Raji (cell line): ENCODE measurements at regions not wholly inside any gene's neighbourhood (a gene's known extent, or its start where the extent isn't known, plus 50 kb on each side); places are given as distances from the start of the nearest gene placed in this dataset.

ENCODE experiments used
- POLR2A ChIP-seq: IDR thresholded peaks from 2 replicates; pipeline ENCODE4 v1.6.1; 2011; ENCODE audit warnings: low read depth, low read length, control low read depth; ENCODE audit not compliant: insufficient read depth

DNA sequence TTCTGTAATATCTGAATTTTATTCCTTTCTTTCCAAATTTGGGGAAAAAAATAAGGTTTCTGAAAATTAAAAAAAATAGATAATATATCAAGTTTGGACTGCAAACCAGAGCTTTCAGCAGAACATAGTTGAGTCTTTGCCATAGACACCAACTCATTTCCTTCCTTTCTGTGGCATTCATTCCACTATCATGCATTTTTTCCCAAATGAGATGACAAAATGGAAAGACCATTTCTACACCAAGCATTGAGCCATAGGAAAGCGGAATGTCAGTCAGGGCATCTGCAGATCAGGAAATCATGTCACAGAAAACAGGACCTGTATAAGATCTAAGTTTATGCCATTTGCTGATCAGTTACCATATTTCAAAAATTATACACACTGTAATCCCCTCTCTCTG is 333.3 kb upstream of the THBS1 start:
- no peak for TF ChIP-seq POLR2A

DNA sequence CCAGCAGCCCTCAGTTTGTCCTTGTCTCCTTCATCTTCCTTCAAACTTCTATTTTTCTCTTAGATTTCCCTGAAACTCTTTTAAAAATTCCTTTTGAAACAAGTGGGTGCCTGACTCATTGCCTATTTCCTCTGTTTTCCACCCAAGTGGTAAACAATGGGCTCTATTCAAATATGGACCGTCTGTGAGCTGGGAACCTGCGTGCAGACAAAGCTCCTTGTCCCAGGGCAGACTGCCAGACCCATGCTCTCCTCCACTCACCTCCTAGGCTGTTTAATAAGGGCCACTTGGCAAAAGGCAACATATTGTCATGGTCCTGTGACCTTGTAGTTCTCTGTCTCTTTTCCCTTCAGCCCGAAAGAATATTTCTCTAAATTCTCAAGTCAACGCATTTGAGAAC is 332.7 kb upstream of the THBS1 start:
- TF ChIP-seq POLR2A, result no peak

DNA sequence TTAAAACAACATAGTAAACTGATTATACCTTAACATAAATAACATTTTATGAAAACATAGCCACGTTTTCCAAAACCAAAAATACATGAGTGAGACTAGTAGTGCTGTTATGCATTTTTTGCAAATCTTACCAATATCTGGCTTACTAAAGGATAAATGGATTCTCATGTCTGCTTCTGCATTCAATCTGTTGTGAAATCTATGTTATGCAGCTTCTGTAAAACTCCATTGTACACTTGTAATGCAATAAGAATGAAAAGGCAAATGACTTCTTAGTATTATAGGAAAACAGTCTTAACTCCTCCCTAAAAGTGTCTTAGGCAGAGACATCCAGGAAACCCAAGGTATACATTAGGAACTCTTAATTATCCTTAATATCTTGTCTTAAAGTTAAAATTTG is 330.9 kb upstream of the THBS1 start:
- no peak for TF ChIP-seq POLR2A

DNA sequence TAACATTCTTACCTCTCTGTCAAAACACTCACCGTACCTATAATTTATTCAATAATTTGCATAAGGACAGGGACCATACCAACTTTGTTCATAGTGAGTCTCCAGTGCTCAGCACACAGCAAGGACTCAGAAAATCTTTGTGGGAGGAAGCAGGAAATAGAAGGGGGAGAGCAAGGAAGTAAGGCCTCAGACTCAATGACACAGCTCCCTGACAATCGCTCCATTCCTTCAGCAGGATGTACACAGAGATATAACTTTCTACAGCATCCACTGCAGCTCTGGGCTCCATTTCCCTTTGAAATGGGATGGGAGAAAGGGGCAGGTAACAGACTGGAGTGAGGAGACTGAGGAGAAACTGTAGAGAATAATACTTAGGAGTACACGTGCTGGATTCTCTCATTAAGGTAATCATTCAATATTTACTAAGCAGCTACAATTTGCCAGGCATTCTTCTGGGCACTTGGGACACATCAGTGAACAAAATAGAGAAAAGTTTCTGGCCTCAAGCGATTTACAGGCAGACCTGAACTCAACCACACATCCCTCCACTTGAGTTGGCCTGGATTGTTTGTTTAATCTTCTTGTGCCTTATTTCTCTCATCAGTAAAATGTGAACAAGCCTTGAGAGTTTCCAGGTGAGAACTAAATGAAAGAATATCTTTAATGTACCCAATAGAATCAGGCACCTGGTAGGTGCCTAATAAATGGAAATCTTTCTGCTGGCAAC is 330.3 kb upstream of the THBS1 start:
- no peak for TF ChIP-seq POLR2A

DNA sequence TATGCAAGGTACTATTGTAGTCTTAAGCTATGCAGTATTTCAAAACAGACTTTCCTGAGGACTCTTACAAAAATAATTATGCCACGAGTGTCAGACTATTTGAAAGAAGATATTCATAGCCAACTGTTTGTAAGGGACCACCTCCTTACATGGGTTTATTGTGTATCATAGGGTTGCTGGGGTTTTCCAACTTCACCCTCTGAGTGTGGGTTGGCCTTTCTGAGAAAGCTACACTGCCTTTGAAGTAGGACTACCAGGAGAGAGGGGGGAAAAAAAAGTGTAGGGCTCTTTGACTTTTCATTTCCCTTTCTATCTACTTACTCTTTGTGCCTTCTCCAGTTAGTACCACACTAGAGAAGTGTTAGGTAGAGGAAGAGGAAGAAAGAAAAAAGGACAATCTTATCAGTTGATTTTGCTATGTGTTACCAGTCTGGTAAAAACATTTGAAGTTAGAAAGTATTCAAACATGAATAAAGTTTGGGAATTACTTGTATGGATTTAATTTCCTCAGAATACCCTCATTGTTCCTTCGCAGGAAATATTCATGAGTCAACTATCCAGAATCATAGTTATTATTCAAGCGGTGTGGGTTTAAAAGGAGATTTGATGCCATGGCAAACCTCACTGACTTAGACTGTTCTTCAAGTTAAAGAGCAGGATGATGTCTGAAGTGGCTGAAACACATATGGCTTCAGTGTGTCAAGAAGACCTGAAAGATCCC is 329.3 kb upstream of the THBS1 start:
- TF ChIP-seq POLR2A, result no peak

DNA sequence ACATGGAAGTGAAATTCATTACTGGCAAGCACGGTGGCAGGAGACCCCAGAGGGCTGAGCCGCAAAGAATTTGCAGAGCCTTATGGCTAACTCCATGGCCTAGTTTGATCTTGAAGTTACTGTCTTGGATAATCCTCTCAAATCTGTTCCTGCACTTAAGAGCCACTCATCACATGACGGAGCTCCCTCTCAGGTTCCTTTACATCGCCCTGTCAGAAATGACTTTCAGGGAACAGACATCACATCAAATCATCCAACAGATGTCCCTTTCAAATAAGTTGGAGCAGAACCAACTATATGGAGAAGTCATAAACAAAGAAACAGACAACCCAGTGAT is 328.8 kb upstream of the THBS1 start:
- no peak for TF ChIP-seq POLR2A

DNA sequence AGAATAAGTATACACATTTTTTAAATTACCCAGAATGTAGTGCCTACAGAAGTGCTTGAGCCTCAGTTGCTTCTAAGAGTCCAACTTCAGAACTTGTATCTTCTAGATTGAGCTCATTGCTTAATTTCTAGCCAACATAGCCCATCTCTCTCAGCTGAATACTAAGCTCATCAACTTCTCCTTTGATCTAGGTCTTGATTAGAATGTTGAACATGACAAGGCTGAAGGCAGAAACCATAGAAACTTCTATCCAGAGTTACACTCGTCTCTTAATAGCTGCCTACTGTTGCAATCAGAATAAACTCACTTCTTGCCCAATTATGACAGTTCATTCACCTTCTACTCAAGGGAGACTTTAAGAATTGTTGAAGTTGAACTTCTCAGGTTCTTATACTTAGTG is 327.3 kb upstream of the THBS1 start:
- TF ChIP-seq POLR2A, result no peak

DNA sequence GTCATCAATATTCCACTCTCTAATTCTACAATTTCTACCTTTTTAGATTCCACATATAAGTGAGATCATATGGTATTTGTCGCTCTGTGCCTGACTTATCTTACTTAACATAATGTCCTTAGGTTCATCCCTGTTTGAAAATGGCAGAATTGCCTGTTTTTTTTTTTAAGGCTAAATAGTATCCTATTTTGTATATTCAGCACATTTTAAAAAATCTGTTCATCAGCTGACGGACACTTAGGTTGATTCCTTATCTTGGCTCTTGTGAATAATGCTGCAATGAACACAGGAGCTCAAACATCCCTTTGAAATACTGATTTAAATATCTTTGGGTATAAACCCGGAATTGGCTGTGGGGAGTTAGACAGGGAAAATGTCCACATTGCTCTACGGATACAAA is 326.7 kb upstream of the THBS1 start:
- no peak for TF ChIP-seq POLR2A

DNA sequence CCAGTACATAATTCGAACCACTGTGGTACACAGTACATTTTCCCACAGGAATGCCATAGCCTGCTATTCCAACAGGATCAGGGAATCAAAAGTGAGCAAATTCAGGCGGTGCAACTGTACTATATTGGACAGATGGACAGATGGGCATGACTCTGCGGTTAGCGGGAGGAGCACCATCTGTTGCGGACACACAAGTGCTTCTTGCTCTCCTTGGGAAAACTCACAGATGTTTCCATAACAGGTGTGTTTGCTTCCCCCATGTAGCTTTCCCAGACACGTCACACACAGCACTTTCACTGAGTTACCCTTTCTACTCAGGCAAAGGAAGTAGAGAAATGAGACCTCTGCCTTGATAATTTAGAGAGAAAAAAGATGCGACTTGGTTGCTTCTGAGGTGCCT is 325.1 kb upstream of the THBS1 start:
- TF ChIP-seq POLR2A, result no peak

DNA sequence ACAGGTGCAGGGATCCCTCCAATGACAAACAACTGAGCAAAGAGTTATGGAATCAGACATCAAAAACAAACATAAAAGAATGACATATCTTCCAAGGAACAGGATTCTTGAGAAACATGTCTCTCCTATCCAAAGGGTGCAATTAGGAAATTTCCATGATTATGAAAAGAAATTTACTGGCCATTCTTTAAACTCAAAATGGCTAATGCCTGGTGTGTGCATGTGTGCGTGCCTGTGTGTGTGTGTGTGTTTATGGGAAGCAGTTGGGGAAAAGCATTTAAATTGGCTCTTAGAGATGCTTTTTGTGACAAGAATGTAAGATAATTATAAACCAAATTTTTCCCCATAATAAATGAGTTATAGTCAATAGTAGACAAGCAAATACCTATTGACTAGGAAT is 320.5 kb upstream of the THBS1 start:
- TF ChIP-seq POLR2A, result no peak

DNA sequence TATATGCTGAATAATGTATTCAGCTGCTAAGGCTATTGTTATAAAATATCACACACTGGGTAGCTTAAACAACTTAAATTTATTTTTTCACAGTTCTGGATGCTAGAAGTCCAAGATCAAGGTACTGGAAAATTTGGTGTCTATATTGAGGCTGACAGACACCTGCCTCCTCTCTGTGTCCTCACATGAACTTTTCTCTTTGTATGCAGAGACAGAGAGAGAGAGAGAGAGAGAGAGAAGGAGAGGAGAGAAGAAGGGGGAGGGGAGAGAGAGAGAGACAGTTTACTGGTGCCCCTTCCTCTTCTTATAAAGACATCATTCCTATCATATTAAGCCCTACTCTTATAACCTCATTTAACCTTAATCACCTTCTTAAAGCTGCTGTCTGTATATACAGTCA is 320.1 kb upstream of the THBS1 start:
- no peak for TF ChIP-seq POLR2A

DNA sequence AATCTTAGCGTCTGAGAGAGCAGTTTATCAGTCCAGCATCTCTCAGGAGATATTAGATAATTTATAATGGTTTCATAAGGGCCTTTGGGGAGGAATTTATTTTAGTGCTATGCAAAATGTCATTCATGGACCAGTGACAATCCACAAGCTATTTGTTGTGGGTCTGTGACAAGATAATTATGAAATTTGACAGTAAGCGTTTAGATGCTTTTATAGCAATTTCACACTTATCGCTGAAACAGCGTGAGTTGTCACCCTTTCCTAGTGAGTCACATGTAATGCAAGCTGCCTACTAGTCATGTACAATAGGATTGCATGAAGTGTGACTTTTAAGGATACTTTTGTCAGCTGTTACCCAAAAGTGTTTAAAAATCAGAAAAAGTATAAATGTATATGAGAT is 315.6 kb upstream of the THBS1 start:
- TF ChIP-seq POLR2A, result no peak

DNA sequence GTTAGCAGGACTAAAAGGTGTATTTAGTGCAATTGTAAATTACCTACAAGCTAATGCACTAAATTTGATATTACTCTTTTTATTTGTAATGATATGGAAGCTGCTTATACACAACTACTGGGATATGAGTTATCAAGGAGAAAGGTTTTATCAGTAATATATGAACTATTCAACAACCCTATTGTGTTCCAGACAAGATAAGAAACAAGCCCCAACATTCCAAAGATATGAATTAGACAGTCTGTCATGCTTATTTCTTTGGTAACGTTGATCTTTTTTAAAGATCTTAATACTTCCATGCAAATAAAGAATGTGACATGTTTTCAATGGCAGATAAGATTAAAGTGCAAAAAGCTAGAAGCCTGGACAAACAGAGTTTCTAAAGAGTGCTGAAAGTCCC is 314.0 kb upstream of the THBS1 start:
- TF ChIP-seq POLR2A, result no peak

DNA sequence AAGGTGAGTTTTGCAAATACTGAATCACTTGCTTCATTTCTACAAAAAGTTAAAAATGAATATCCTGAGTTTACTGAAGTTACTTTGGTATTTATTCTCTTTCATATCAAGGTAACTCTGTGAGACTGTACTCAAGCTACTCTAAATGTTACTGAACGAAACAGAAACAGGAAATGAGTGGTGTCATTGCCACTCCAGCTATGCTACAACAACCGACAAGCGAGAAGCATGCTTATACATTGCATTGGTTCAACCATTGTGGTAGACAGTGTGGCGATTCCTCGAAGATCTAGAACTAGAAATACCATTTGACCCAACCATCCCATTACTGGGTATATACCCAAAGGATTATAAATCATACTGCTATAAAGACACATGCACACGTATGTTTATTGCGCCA is 313.2 kb upstream of the THBS1 start:
- no peak for TF ChIP-seq POLR2A

DNA sequence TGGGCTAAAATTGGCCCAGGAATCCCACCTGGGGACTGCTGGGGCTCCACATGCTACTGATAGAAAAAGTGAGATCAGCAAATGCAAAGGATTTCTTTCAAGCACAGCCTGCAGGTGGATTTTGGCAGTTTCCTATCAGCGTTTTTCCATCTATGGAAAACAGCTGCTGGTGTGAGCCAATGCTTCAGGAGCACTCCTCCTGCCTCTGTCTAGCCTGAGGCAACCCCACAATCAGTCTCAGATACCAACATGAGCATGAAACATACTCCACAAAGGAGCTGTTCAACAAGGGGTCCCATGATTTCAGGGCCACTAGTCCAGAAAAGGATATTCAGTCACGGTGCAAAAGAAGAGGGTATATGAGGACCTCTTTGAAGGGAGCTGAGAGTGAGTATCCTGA is 311.5 kb upstream of the THBS1 start:
- TF ChIP-seq POLR2A, result no peak

DNA sequence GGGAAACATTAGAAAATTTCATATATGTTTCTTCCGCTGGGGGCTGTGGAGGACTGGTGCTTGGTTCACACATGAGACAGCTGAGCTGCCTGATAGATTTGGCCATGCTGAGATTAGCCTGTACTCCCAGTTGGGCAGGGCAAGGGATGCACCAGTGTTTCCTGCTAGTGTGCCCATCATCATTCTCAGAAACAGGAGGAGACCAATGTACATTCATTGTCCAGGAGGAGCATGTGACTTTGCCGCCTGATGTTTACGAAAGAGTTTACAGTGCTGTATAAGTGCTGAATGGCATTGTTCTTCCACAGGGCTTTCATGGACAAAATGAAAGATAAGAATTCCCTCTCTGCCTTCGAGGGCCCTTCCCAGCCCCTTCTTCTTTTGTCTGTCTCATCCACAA is 311.1 kb upstream of the THBS1 start:
- TF ChIP-seq POLR2A, result no peak
